Astrocyte (in vitro differentiated cells and primary cell): ENCODE measurements at regions not wholly inside any gene's neighbourhood (a gene's known extent, or its start where the extent isn't known, plus 50 kb on each side); places are given as distances from the start of the nearest gene placed in this dataset.

Experiments
- DNase-seq: peaks from one replicate; pipeline ENCODE4 v3.0.0-alpha.2; 2010; ENCODE audit warnings: low read depth
- FAIRE-seq: peaks from 2 replicates; lab custom pipeline; 2011; peaks lifted over from hg19 to GRCh38; lab: Jason Lieb, UNC
- H2AFZ ChIP-seq: 2 replicates; pipeline ENCODE4 v1.6.0; 2012; ENCODE audit warnings: low read depth, low read length, inconsistent platforms
- H3K27ac ChIP-seq: 2 replicates; pipeline ENCODE4 v1.5.1; 2011; ENCODE audit warnings: low read depth, low read length, inconsistent platforms
- H3K27me3 ChIP-seq: 2 replicates; pipeline ENCODE4 v1.6.0; 2011; ENCODE audit warnings: low read length, inconsistent platforms; ENCODE audit not compliant: insufficient read depth
- H3K36me3 ChIP-seq: 2 replicates; pipeline ENCODE4 v1.5.1; 2011; ENCODE audit warnings: low read length, inconsistent platforms; ENCODE audit not compliant: insufficient read depth
- H3K4me1 ChIP-seq: 2 replicates; pipeline ENCODE4 v1.5.1; 2011; ENCODE audit warnings: low read length, inconsistent platforms; ENCODE audit not compliant: insufficient read depth
- H3K4me2 ChIP-seq: 2 replicates; pipeline ENCODE4 v1.6.0; 2012; ENCODE audit warnings: low read length, inconsistent platforms
- H3K4me3 ChIP-seq: 2 replicates; pipeline ENCODE4 v1.5.1; 2011; ENCODE audit warnings: low read depth, mild to moderate bottlenecking, low read length, inconsistent platforms; ENCODE audit not compliant: insufficient read depth
- H3K79me2 ChIP-seq: 2 replicates; pipeline ENCODE4 v1.6.0; 2012; ENCODE audit warnings: mild to moderate bottlenecking, low read length, inconsistent platforms; ENCODE audit not compliant: insufficient read depth
- H3K9ac ChIP-seq: 2 replicates; pipeline ENCODE4 v1.6.0; 2012; ENCODE audit warnings: mild to moderate bottlenecking, low read length, inconsistent platforms
- H3K9me3 ChIP-seq: 2 replicates; pipeline ENCODE4 v1.5.1; 2012; ENCODE audit warnings: low read depth, mild to moderate bottlenecking, low read length, inconsistent platforms; ENCODE audit not compliant: insufficient read depth
- H4K20me1 ChIP-seq: 2 replicates; pipeline ENCODE4 v1.6.0; 2012; ENCODE audit warnings: low read length, inconsistent platforms; ENCODE audit not compliant: insufficient read depth
- H3K27ac Mint-ChIP-seq: one replicate; pipeline ENCODE4 v1.8.0; 2021; ENCODE audit warnings: mild to moderate bottlenecking, mixed read lengths; ENCODE audit not compliant: unreplicated experiment
- H3K27me3 Mint-ChIP-seq: one replicate; pipeline ENCODE4 v1.8.0; 2021; ENCODE audit warnings: low read depth, mixed read lengths; ENCODE audit not compliant: unreplicated experiment
- H3K36me3 Mint-ChIP-seq: one replicate; pipeline ENCODE4 v1.8.0; 2021; ENCODE audit warnings: low read depth, mixed read lengths; ENCODE audit not compliant: unreplicated experiment
- H3K4me1 Mint-ChIP-seq: one replicate; pipeline ENCODE4 v1.8.0; 2021; ENCODE audit warnings: low read depth, mixed read lengths; ENCODE audit not compliant: unreplicated experiment
- H3K4me3 Mint-ChIP-seq: one replicate; pipeline ENCODE4 v1.8.0; 2021; ENCODE audit warnings: mild to moderate bottlenecking, moderate library complexity, mixed read lengths; ENCODE audit not compliant: unreplicated experiment
- H3K9me3 Mint-ChIP-seq: one replicate; pipeline ENCODE4 v1.8.0; 2021; ENCODE audit warnings: mild to moderate bottlenecking, mixed read lengths; ENCODE audit not compliant: unreplicated experiment
- EZH2 ChIP-seq: IDR thresholded peaks from 2 replicates; pipeline ENCODE4 v1.6.1; 2012; ENCODE audit warnings: mild to moderate bottlenecking, low read length, inconsistent platforms; ENCODE audit not compliant: insufficient read depth
- TF ChIP-seq, protein P1 (sequence below): IDR thresholded peaks from 2 replicates; pipeline ENCODE4 v1.5.1; 2011; ENCODE audit warnings: low read depth, mild to moderate bottlenecking, inconsistent platforms, low read length, moderate library complexity; ENCODE audit not compliant: insufficient read depth

DNA sequence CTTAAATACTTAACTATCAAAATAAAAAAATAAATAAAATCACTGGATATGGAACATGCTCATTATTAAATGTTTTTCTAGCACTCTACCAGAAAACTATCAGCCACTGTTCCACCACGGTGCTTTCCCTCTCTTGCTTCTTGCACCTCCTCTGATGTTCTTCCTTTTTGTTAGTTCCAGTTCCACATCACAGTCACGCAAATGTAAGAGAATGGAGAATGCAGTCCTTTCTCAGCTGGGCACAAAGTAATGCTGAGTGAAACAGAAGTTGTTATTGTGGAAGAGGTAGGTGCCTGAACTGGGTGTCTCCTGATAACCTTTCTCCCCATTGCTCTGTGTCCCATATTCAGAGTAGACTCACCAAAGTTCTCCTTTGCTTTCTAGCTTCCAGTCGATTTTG lies 1116.9 kb upstream of the TMEM132C start:
- TF ChIP-seq, protein P1, sequence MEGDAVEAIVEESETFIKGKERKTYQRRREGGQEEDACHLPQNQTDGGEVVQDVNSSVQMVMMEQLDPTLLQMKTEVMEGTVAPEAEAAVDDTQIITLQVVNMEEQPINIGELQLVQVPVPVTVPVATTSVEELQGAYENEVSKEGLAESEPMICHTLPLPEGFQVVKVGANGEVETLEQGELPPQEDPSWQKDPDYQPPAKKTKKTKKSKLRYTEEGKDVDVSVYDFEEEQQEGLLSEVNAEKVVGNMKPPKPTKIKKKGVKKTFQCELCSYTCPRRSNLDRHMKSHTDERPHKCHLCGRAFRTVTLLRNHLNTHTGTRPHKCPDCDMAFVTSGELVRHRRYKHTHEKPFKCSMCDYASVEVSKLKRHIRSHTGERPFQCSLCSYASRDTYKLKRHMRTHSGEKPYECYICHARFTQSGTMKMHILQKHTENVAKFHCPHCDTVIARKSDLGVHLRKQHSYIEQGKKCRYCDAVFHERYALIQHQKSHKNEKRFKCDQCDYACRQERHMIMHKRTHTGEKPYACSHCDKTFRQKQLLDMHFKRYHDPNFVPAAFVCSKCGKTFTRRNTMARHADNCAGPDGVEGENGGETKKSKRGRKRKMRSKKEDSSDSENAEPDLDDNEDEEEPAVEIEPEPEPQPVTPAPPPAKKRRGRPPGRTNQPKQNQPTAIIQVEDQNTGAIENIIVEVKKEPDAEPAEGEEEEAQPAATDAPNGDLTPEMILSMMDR: no peak
- no peak for TF ChIP-seq EZH2
- Histone ChIP-seq H3K9me3 (no peaks in the 10 kb centered on the region), H3K9ac (no peak overlapping the region), H2AFZ (no peak overlapping the region), H3K36me3 (no peaks in the 10 kb centered on the region), H3K27me3 (no peaks in the 10 kb centered on the region), H3K27ac (no peak overlapping the region), H3K4me2 (no peak overlapping the region), H3K4me1 (peaks cover 10% of the 10 kb centered on the region), H4K20me1 (no peaks in the 10 kb centered on the region), H3K4me3 (no peak overlapping the region), H3K79me2 (no peaks in the 10 kb centered on the region)
- no peaks in the 10 kb centered on the region for H3K4me1 Mint-ChIP-seq
- no peaks in the 10 kb centered on the region for H3K27me3 Mint-ChIP-seq
- no peaks in the 10 kb centered on the region for H3K36me3 Mint-ChIP-seq
- H3K27ac Mint-ChIP-seq: no peak overlapping the region
- H3K9me3 Mint-ChIP-seq: peaks cover 6% of the 10 kb centered on the region
- FAIRE-seq (no peak), DNase-seq (no peak)
- H3K4me3 Mint-ChIP-seq: no peak overlapping the region

DNA sequence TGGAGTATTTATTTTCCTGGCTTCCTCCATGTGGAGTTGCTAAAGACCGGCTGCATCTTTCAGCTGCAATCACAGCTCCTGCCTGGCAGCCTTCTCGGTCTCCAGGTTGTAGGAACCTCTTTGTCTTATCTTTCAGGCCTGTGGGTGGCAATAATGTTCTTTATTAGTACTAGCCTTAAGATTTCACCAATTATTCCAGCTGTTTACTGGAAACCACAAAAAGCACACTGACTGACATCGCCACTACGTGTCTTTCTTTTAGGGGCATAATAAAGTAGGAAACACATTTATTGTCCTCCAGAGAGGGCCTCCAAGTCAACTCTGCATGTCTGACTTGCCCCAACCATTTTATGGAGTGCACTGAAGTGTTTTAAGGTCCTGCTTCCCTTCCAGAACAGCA lies 1116.5 kb upstream of the TMEM132C start:
- H3K9me3 Mint-ChIP-seq: peaks cover 6% of the 10 kb centered on the region
- FAIRE-seq: no peak
- no peaks in the 10 kb centered on the region for H3K79me2 ChIP-seq

DNA sequence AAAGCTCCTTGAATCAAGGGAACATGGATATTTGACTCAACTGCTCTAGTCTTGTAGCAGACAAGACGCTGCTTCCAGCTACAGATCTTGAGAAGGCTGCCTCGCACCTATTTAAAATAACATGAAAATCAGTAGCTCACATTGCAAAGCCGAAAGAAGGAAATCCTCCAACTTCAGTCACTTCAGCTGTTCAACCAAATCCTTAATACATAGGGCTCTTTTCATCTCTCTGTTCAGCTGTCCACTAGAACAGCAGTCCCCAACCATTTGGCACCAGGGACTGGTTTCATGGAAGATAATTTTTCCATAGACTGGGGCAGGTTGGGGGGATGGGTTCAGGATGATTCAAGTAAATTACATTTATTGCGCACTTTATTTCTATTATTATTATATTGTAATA lies 1116.0 kb upstream of the TMEM132C start:
- no peaks in the 10 kb centered on the region for H3K36me3 Mint-ChIP-seq
- Histone ChIP-seq H2AFZ (no peak overlapping the region), H3K9me3 (no peaks in the 10 kb centered on the region), H3K4me3 (no peak overlapping the region), H3K4me1 (peaks cover 7% of the 10 kb centered on the region), H3K79me2 (no peaks in the 10 kb centered on the region), H3K9ac (no peak overlapping the region), H3K4me2 (no peak overlapping the region), H4K20me1 (no peaks in the 10 kb centered on the region), H3K27me3 (no peaks in the 10 kb centered on the region), H3K36me3 (no peaks in the 10 kb centered on the region), H3K27ac (no peak overlapping the region)
- no peak overlapping the region for H3K4me3 Mint-ChIP-seq
- FAIRE-seq (no peak), DNase-seq (no peak)
- no peaks in the 10 kb centered on the region for H3K4me1 Mint-ChIP-seq
- no peak overlapping the region for H3K27ac Mint-ChIP-seq
- TF ChIP-seq, protein P1: no peak
- no peak for TF ChIP-seq EZH2
- H3K9me3 Mint-ChIP-seq: peaks cover 3% of the 10 kb centered on the region
- H3K27me3 Mint-ChIP-seq: no peaks in the 10 kb centered on the region

More for the DNA sequence above, 1116.5 kb upstream of the TMEM132C start:
- Mint-ChIP-seq H3K4me1 (no peaks in the 10 kb centered on the region), H3K27ac (no peak overlapping the region), H3K36me3 (no peaks in the 10 kb centered on the region), H3K4me3 (no peak overlapping the region), H3K27me3 (no peaks in the 10 kb centered on the region)
- TF ChIP-seq, protein P1: no peak
- TF ChIP-seq EZH2: no peak
- H3K4me2 ChIP-seq: no peak overlapping the region
- peaks cover 10% of the 10 kb centered on the region for H3K4me1 ChIP-seq
- no peak for DNase-seq
- H3K4me3 ChIP-seq: no peak overlapping the region
- no peak overlapping the region for H3K27ac ChIP-seq
- H3K9ac ChIP-seq: no peak overlapping the region
- H3K9me3 ChIP-seq: no peaks in the 10 kb centered on the region
- H2AFZ ChIP-seq: no peak overlapping the region
- no peaks in the 10 kb centered on the region for H4K20me1 ChIP-seq
- no peaks in the 10 kb centered on the region for H3K27me3 ChIP-seq
- no peaks in the 10 kb centered on the region for H3K36me3 ChIP-seq
